ENCODE measurements at regions not wholly inside any gene's neighbourhood (a gene's known extent, or its start where the extent isn't known, plus 50 kb on each side); places are given as distances from the start of the nearest gene placed in this dataset.
"Not testable (repeated sequence)": the region's sequence is repeated elsewhere in the genome, so short reads cannot be mapped to it uniquely, and the experiment has no call there.

- H3K36me3 Mint-ChIP-seq (ENCODE audit: low read depth): no peaks in the 10 kb centered on the region
- H3K27ac Mint-ChIP-seq (ENCODE audit: unreplicated experiment): no peak overlapping the region
- peaks cover 28% of the 10 kb centered on the region for H3K9me3 Mint-ChIP-seq (ENCODE audit: low read depth)
- H3K4me1 Mint-ChIP-seq (ENCODE audit: low read depth): no peaks in the 10 kb centered on the region
- no peak overlapping the region for H3K4me3 Mint-ChIP-seq (ENCODE audit: unreplicated experiment)
- no peak for TF ChIP-seq CTCF (IDR thresholded peaks at IDR 0.05)
- no peaks in the 10 kb centered on the region for H3K27me3 Mint-ChIP-seq (ENCODE audit: low read depth)
- no peak for DNase-seq (ENCODE audit: low spot score)
These were observed 98.7 kb upstream of the RBFOX1 start for GRCh38 chr16:7233975-7234374.

GRCh38 chr16:7231762-7232161 is 100.9 kb upstream of the RBFOX1 start:
- Mint-ChIP-seq H3K4me1 (ENCODE audit: low read depth) (no peaks in the 10 kb centered on the region), H3K27me3 (ENCODE audit: low read depth) (no peaks in the 10 kb centered on the region), H3K36me3 (ENCODE audit: low read depth) (no peaks in the 10 kb centered on the region), H3K4me3 (ENCODE audit: unreplicated experiment) (no peak overlapping the region), H3K27ac (ENCODE audit: unreplicated experiment) (no peak overlapping the region), H3K9me3 (ENCODE audit: low read depth) (peaks cover 25% of the 10 kb centered on the region)
- no peak for TF ChIP-seq CTCF (IDR thresholded peaks at IDR 0.05)
- DNase-seq (ENCODE audit: low spot score): no peak

GRCh38 chr16:7229433-7230218 is 103.0 kb upstream of the RBFOX1 start:
- DNase-seq (ENCODE audit: low spot score); H3K36me3 Mint-ChIP-seq (ENCODE audit: low read depth); H3K4me3 Mint-ChIP-seq (ENCODE audit: unreplicated experiment); H3K27me3 Mint-ChIP-seq (ENCODE audit: low read depth); H3K4me1 Mint-ChIP-seq (ENCODE audit: low read depth); H3K27ac Mint-ChIP-seq (ENCODE audit: unreplicated experiment): not testable (repeated sequence)
- peaks cover 33% of the 10 kb centered on the region for H3K9me3 Mint-ChIP-seq (ENCODE audit: low read depth)

- TF ChIP-seq CTCF (IDR thresholded peaks at IDR 0.05): no peak
- H3K27me3 Mint-ChIP-seq (ENCODE audit: low read depth): no peaks in the 10 kb centered on the region
- peaks cover 29% of the 10 kb centered on the region for H3K9me3 Mint-ChIP-seq (ENCODE audit: low read depth)
- no peaks in the 10 kb centered on the region for H3K4me1 Mint-ChIP-seq (ENCODE audit: low read depth)
- H3K27ac Mint-ChIP-seq (ENCODE audit: unreplicated experiment): no peak overlapping the region
- no peak overlapping the region for H3K4me3 Mint-ChIP-seq (ENCODE audit: unreplicated experiment)
- H3K36me3 Mint-ChIP-seq (ENCODE audit: low read depth): no peaks in the 10 kb centered on the region
- no peak for DNase-seq (ENCODE audit: low spot score)
These were observed 105.4 kb upstream of the RBFOX1 start for GRCh38 chr16:7227229-7227721.

- Mint-ChIP-seq H3K36me3 (ENCODE audit: low read depth) (no peaks in the 10 kb centered on the region), H3K4me3 (ENCODE audit: unreplicated experiment) (no peak overlapping the region), H3K4me1 (ENCODE audit: low read depth) (no peaks in the 10 kb centered on the region), H3K27me3 (ENCODE audit: low read depth) (no peaks in the 10 kb centered on the region), H3K9me3 (ENCODE audit: low read depth) (peaks cover 25% of the 10 kb centered on the region), H3K27ac (ENCODE audit: unreplicated experiment) (no peak overlapping the region)
- no peak for DNase-seq (ENCODE audit: low spot score)
- no peak for TF ChIP-seq CTCF (IDR thresholded peaks at IDR 0.05)
These were observed 111.5 kb upstream of the RBFOX1 start for GRCh38 chr16:7221157-7221556.

- no peak overlapping the region for H3K27ac Mint-ChIP-seq (ENCODE audit: unreplicated experiment)
- peaks cover 18% of the 10 kb centered on the region for H3K9me3 Mint-ChIP-seq (ENCODE audit: low read depth)
- DNase-seq (ENCODE audit: low spot score): no peak
- no peak for TF ChIP-seq CTCF (IDR thresholded peaks at IDR 0.05)
- H3K27me3 Mint-ChIP-seq (ENCODE audit: low read depth): no peaks in the 10 kb centered on the region
- H3K4me1 Mint-ChIP-seq (ENCODE audit: low read depth): no peaks in the 10 kb centered on the region
- H3K4me3 Mint-ChIP-seq (ENCODE audit: unreplicated experiment): no peak overlapping the region
- no peaks in the 10 kb centered on the region for H3K36me3 Mint-ChIP-seq (ENCODE audit: low read depth)
These were observed 113.7 kb upstream of the RBFOX1 start for GRCh38 chr16:7218936-7219335.

All from chondrocyte (in vitro differentiated cells).